ENCODE measurements at regions not wholly inside any gene's neighbourhood (a gene's known extent, or its start where the extent isn't known, plus 50 kb on each side); places are given as distances from the start of the nearest gene placed in this dataset.

GRCh38 chr13:40153516-40153915 is 498.1 kb downstream of the COG6 start:
- H3K4me1 Mint-ChIP-seq (ENCODE audit: low read depth) = peaks cover 42% of the 10 kb centered on the region
- no peaks in the 10 kb centered on the region for H3K9me3 Mint-ChIP-seq
- H3K36me3 Mint-ChIP-seq (ENCODE audit: low read depth) = no peaks in the 10 kb centered on the region
- H3K27ac Mint-ChIP-seq = no peak overlapping the region
- intact Hi-C loops (cut with micrococcal nuclease) = no loop called here
- DNase-seq = no peak
- no peaks in the 10 kb centered on the region for H3K27me3 Mint-ChIP-seq (ENCODE audit: low read depth)
- CTCF ChIA-PET = interaction anchor here (0.8 kb wide), 1 partner anchor 402 kb away, joined by 3 read pairs; no protein-coding TSS in a partner anchor
- H3K4me3 Mint-ChIP-seq = no peak overlapping the region

GRCh38 chr13:40155201-40155600 is 499.7 kb downstream of the COG6 start:
- CTCF ChIA-PET = interaction anchor here (0.6 kb wide), 1 partner anchor 500 kb away, joined by 3 read pairs; no protein-coding TSS in a partner anchor
- no peaks in the 10 kb centered on the region for H3K36me3 Mint-ChIP-seq (ENCODE audit: low read depth)
- no peaks in the 10 kb centered on the region for H3K9me3 Mint-ChIP-seq
- H3K4me3 Mint-ChIP-seq = no peak overlapping the region
- DNase-seq = no peak
- H3K27me3 Mint-ChIP-seq (ENCODE audit: low read depth) = no peaks in the 10 kb centered on the region
- intact Hi-C loops (cut with micrococcal nuclease) = no loop called here
- no peak overlapping the region for H3K27ac Mint-ChIP-seq
- peaks cover 32% of the 10 kb centered on the region for H3K4me1 Mint-ChIP-seq (ENCODE audit: low read depth)

GRCh38 chr13:40158218-40158617 is 502.8 kb downstream of the COG6 start:
- Mint-ChIP-seq H3K27ac (no peak overlapping the region), H3K4me1 (ENCODE audit: low read depth) (peaks cover 16% of the 10 kb centered on the region), H3K27me3 (ENCODE audit: low read depth) (no peaks in the 10 kb centered on the region), H3K36me3 (ENCODE audit: low read depth) (no peaks in the 10 kb centered on the region), H3K9me3 (no peaks in the 10 kb centered on the region), H3K4me3 (no peak overlapping the region)
- intact Hi-C loops (cut with micrococcal nuclease) = no loop called here
- CTCF ChIA-PET = no interaction called here
- peak; percentile 40 for DNase-seq

GRCh38 chr13:40158757-40159156 is 503.3 kb downstream of the COG6 start:
- CTCF ChIA-PET = no interaction called here
- H3K27ac Mint-ChIP-seq = no peak overlapping the region
- intact Hi-C loops (cut with micrococcal nuclease) = no loop called here
- H3K4me3 Mint-ChIP-seq = no peak overlapping the region
- DNase-seq = no peak
- no peaks in the 10 kb centered on the region for H3K27me3 Mint-ChIP-seq (ENCODE audit: low read depth)
- H3K4me1 Mint-ChIP-seq (ENCODE audit: low read depth) = peaks cover 17% of the 10 kb centered on the region
- H3K9me3 Mint-ChIP-seq = no peaks in the 10 kb centered on the region
- H3K36me3 Mint-ChIP-seq (ENCODE audit: low read depth) = no peaks in the 10 kb centered on the region

GRCh38 chr13:40159736-40160135 is 504.3 kb downstream of the COG6 start:
- no peaks in the 10 kb centered on the region for H3K27me3 Mint-ChIP-seq (ENCODE audit: low read depth)
- no peaks in the 10 kb centered on the region for H3K36me3 Mint-ChIP-seq (ENCODE audit: low read depth)
- CTCF ChIA-PET = interaction anchor here (1.5 kb wide), 1 partner anchor 14 kb away, joined by 4 read pairs; no protein-coding TSS in a partner anchor
- DNase-seq = no peak
- no peak overlapping the region for H3K27ac Mint-ChIP-seq
- H3K9me3 Mint-ChIP-seq = no peaks in the 10 kb centered on the region
- H3K4me3 Mint-ChIP-seq = no peak overlapping the region
- peaks cover 15% of the 10 kb centered on the region for H3K4me1 Mint-ChIP-seq (ENCODE audit: low read depth)
- intact Hi-C loops (cut with micrococcal nuclease) = no loop called here

- no peak for DNase-seq
- intact Hi-C loops (cut with micrococcal nuclease) = no loop called here
- Mint-ChIP-seq H3K9me3 (no peaks in the 10 kb centered on the region), H3K27ac (no peak overlapping the region), H3K4me3 (no peak overlapping the region), H3K4me1 (ENCODE audit: low read depth) (peaks cover 17% of the 10 kb centered on the region), H3K27me3 (ENCODE audit: low read depth) (no peaks in the 10 kb centered on the region), H3K36me3 (ENCODE audit: low read depth) (no peaks in the 10 kb centered on the region)
- CTCF ChIA-PET = interaction anchor here (0.5 to 1.5 kb wide), 2 partner anchors 13 to 88 kb away, joined by 3 to 4 read pairs; no protein-coding TSS in a partner anchor
Observed at GRCh38 chr13:40160618-40161350, 505.3 kb downstream of the COG6 start.

- Mint-ChIP-seq H3K4me3 (no peak overlapping the region), H3K9me3 (no peaks in the 10 kb centered on the region), H3K27me3 (ENCODE audit: low read depth) (no peaks in the 10 kb centered on the region), H3K27ac (no peak overlapping the region), H3K36me3 (ENCODE audit: low read depth) (no peaks in the 10 kb centered on the region), H3K4me1 (ENCODE audit: low read depth) (peaks cover 19% of the 10 kb centered on the region)
- no peak for DNase-seq
- intact Hi-C loops (cut with micrococcal nuclease) = no loop called here
- CTCF ChIA-PET = interaction anchor here (0.5 to 1.5 kb wide), 2 partner anchors 12 to 88 kb away, joined by 3 to 4 read pairs; no protein-coding TSS in a partner anchor
Observed at GRCh38 chr13:40161351-40161810, 505.1 kb downstream of the FOXO1 start.

GRCh38 chr13:40161931-40162330 is 504.5 kb downstream of the FOXO1 start:
- Mint-ChIP-seq H3K36me3 (ENCODE audit: low read depth) (no peaks in the 10 kb centered on the region), H3K4me1 (ENCODE audit: low read depth) (peaks cover 23% of the 10 kb centered on the region), H3K27ac (no peak overlapping the region), H3K27me3 (ENCODE audit: low read depth) (no peaks in the 10 kb centered on the region), H3K4me3 (no peak overlapping the region), H3K9me3 (no peaks in the 10 kb centered on the region)
- no peak for DNase-seq
- CTCF ChIA-PET = no interaction called here
- intact Hi-C loops (cut with micrococcal nuclease) = no loop called here

- Mint-ChIP-seq H3K4me3 (no peak overlapping the region), H3K9me3 (no peaks in the 10 kb centered on the region), H3K4me1 (ENCODE audit: low read depth) (peaks cover 26% of the 10 kb centered on the region), H3K27ac (no peak overlapping the region), H3K36me3 (ENCODE audit: low read depth) (no peaks in the 10 kb centered on the region), H3K27me3 (ENCODE audit: low read depth) (no peaks in the 10 kb centered on the region)
- DNase-seq = no peak
- CTCF ChIA-PET = no interaction called here
- intact Hi-C loops (cut with micrococcal nuclease) = no loop called here
Observed at GRCh38 chr13:40163066-40164000, 503.1 kb downstream of the FOXO1 start.

- H3K27ac Mint-ChIP-seq = no peak overlapping the region
- peaks cover 24% of the 10 kb centered on the region for H3K4me1 Mint-ChIP-seq (ENCODE audit: low read depth)
- no peak for DNase-seq
- no peaks in the 10 kb centered on the region for H3K36me3 Mint-ChIP-seq (ENCODE audit: low read depth)
- no peaks in the 10 kb centered on the region for H3K9me3 Mint-ChIP-seq
- intact Hi-C loops (cut with micrococcal nuclease) = no loop called here
- CTCF ChIA-PET = no interaction called here
- H3K4me3 Mint-ChIP-seq = no peak overlapping the region
- H3K27me3 Mint-ChIP-seq (ENCODE audit: low read depth) = no peaks in the 10 kb centered on the region
Observed at GRCh38 chr13:40164133-40164532, 502.3 kb downstream of the FOXO1 start.

GRCh38 chr13:40165316-40165932 is 501.0 kb downstream of the FOXO1 start:
- intact Hi-C loops (cut with micrococcal nuclease) = no loop called here
- DNase-seq = no peak
- H3K36me3 Mint-ChIP-seq (ENCODE audit: low read depth) = no peaks in the 10 kb centered on the region
- H3K27ac Mint-ChIP-seq = no peak overlapping the region
- no peaks in the 10 kb centered on the region for H3K9me3 Mint-ChIP-seq
- no peaks in the 10 kb centered on the region for H3K27me3 Mint-ChIP-seq (ENCODE audit: low read depth)
- peaks cover 31% of the 10 kb centered on the region for H3K4me1 Mint-ChIP-seq (ENCODE audit: low read depth)
- CTCF ChIA-PET = no interaction called here
- H3K4me3 Mint-ChIP-seq = no peak overlapping the region

- CTCF ChIA-PET = interaction anchor here (0.7 kb wide), 1 partner anchor 1696 kb away, joined by 4 read pairs; no protein-coding TSS in a partner anchor
- no peak overlapping the region for H3K4me3 Mint-ChIP-seq
- no peak for DNase-seq
- H3K27me3 Mint-ChIP-seq (ENCODE audit: low read depth) = no peaks in the 10 kb centered on the region
- peaks cover 2% of the 10 kb centered on the region for H3K9me3 Mint-ChIP-seq
- peaks cover 47% of the 10 kb centered on the region for H3K4me1 Mint-ChIP-seq (ENCODE audit: low read depth)
- H3K36me3 Mint-ChIP-seq (ENCODE audit: low read depth) = no peaks in the 10 kb centered on the region
- intact Hi-C loops (cut with micrococcal nuclease) = no loop called here
- no peak overlapping the region for H3K27ac Mint-ChIP-seq
Observed at GRCh38 chr13:40167327-40167726, 499.1 kb downstream of the FOXO1 start.
